OCI-LY1 (cell line): ENCODE measurements at regions not wholly inside any gene's neighbourhood (a gene's known extent, or its start where the extent isn't known, plus 50 kb on each side); places are given as distances from the start of the nearest gene placed in this dataset.

Experiments used
- H2AFZ ChIP-seq: fragments of 200-600 bp; sonication (generic), shearing (Covaris generic); 2 replicates; pipeline ENCODE4 v1.6.0; 2014; ENCODE audit warnings: antibody characterized with exemption, mild to moderate bottlenecking, low read length
- H3F3A ChIP-seq: fragments of 200-600 bp; sonication (generic), shearing (Covaris generic); 2 replicates; pipeline ENCODE4 v1.6.0; 2014; ENCODE audit warnings: mild to moderate bottlenecking, antibody characterized with exemption, low read length, moderate library complexity; ENCODE audit not compliant: insufficient read depth
- H3K27ac ChIP-seq: fragments of 200-600 bp; sonication (generic); 2 replicates; pipeline ENCODE4 v1.5.1; 2014; ENCODE audit warnings: low read length, mixed run types, mild to moderate bottlenecking, low read depth; ENCODE audit not compliant: poor library complexity, severe bottlenecking
- H3K27me3 ChIP-seq: fragments of 200-600 bp; sonication (generic); 2 replicates; pipeline ENCODE4 v1.6.0; 2014; ENCODE audit warnings: antibody characterized with exemption, mild to moderate bottlenecking, low read length, moderate library complexity; ENCODE audit not compliant: insufficient read depth
- H3K36me3 ChIP-seq: fragments of 200-600 bp; sonication (generic); 2 replicates; pipeline ENCODE4 v1.6.1; 2014; ENCODE audit warnings: mild to moderate bottlenecking, antibody characterized with exemption, low read length, moderate library complexity, mixed read lengths; ENCODE audit not compliant: insufficient read depth
- H3K4me1 ChIP-seq: fragments of 200-600 bp; sonication (generic); 2 replicates; pipeline ENCODE4 v1.5.1; 2014; ENCODE audit warnings: mild to moderate bottlenecking, low read length, moderate library complexity; ENCODE audit not compliant: insufficient read depth, severe bottlenecking
- H3K4me2 ChIP-seq: fragments of 200-600 bp; sonication (generic), shearing (Covaris generic); 2 replicates; pipeline ENCODE4 v1.6.1; 2014; ENCODE audit warnings: low read length
- H3K4me3 ChIP-seq: fragments of 200-600 bp; sonication (generic); 2 replicates; pipeline ENCODE4 v1.5.1; 2014; ENCODE audit warnings: low read length, low read depth, mild to moderate bottlenecking, mixed read lengths; ENCODE audit not compliant: poor library complexity, severe bottlenecking
- H3K79me2 ChIP-seq: fragments of 200-600 bp; shearing (Covaris generic); 2 replicates; pipeline ENCODE4 v1.6.1; 2016; ENCODE audit warnings: mixed run types, low read length, mixed read lengths; ENCODE audit not compliant: insufficient read depth
- H3K9ac ChIP-seq: fragments of 200-600 bp; sonication (generic), shearing (Covaris generic); 2 replicates; pipeline ENCODE4 v1.6.1; 2014; ENCODE audit warnings: mild to moderate bottlenecking, low read length, mixed read lengths
- H3K9me2 ChIP-seq: fragments of 200-600 bp; sonication (generic), shearing (Covaris generic); 2 replicates; pipeline ENCODE4 v1.6.1; 2014; ENCODE audit warnings: low read depth, mild to moderate bottlenecking, low read length, mixed read lengths
- H3K9me3 ChIP-seq: fragments of 200-600 bp; shearing (Covaris generic); 2 replicates; pipeline ENCODE4 v1.6.1; 2014; ENCODE audit warnings: low read length, mixed read lengths
- H4K20me1 ChIP-seq: fragments of 200-600 bp; sonication (generic), shearing (Covaris generic); 2 replicates; pipeline ENCODE4 v1.6.0; 2016; ENCODE audit warnings: mild to moderate bottlenecking, low read length; ENCODE audit not compliant: insufficient read depth
- EZH2 ChIP-seq: fragments of 200-600 bp; sonication (generic), shearing (Covaris generic); IDR thresholded peaks from 2 replicates; pipeline ENCODE4 v1.8.0; 2017; ENCODE audit warnings: borderline replicate concordance, mixed run types, mild to moderate bottlenecking, antibody characterized with exemption, low read length, moderate library complexity, mixed read lengths
- TF ChIP-seq, protein P1 (sequence below): fragments of 200-600 bp; sonication (generic), shearing (Covaris generic); IDR thresholded peaks from 2 replicates; pipeline ENCODE4 v1.5.1; 2017; ENCODE audit warnings: mild to moderate bottlenecking, antibody characterized with exemption, low read length, moderate library complexity, mixed read lengths

GRCh38 chr10:126783806-126784557 lies 113.5 kb upstream of the C10orf90 start:
- Histone ChIP-seq H3K79me2 (no peaks in the 10 kb centered on the region), H3K27ac (no peak overlapping the region), H3K9ac (no peak overlapping the region), H3K4me2 (no peak overlapping the region), H3K27me3 (no peaks in the 10 kb centered on the region), H3K9me2 (no peaks in the 10 kb centered on the region), H3K4me1 (no peaks in the 10 kb centered on the region), H3K4me3 (no peak overlapping the region), H2AFZ (no peak overlapping the region), H3K36me3 (no peaks in the 10 kb centered on the region), H3F3A (no peaks in the 10 kb centered on the region), H3K9me3 (no peaks in the 10 kb centered on the region), H4K20me1 (no peaks in the 10 kb centered on the region)
- TF ChIP-seq, protein P1, sequence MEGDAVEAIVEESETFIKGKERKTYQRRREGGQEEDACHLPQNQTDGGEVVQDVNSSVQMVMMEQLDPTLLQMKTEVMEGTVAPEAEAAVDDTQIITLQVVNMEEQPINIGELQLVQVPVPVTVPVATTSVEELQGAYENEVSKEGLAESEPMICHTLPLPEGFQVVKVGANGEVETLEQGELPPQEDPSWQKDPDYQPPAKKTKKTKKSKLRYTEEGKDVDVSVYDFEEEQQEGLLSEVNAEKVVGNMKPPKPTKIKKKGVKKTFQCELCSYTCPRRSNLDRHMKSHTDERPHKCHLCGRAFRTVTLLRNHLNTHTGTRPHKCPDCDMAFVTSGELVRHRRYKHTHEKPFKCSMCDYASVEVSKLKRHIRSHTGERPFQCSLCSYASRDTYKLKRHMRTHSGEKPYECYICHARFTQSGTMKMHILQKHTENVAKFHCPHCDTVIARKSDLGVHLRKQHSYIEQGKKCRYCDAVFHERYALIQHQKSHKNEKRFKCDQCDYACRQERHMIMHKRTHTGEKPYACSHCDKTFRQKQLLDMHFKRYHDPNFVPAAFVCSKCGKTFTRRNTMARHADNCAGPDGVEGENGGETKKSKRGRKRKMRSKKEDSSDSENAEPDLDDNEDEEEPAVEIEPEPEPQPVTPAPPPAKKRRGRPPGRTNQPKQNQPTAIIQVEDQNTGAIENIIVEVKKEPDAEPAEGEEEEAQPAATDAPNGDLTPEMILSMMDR, result no peak
- no peak for TF ChIP-seq EZH2

DNA sequence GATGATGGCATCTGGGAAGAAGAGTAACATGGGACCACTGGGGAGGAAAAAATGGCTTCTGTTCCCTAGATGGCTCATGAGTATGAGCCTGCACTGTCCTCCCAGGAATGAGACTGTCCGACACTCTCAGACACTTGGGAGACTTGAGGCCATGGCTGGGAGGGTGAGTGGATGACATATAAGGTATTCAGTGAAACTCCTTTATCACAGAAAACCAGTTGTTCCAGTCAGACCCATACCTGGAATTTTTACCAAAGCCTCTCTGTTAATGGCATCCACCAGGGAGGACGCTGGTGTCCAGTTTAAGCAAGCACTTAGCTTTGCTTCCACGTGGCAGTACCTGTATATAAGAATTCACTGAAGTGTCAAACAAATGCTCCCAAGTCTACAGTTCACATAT lies 116.7 kb upstream of the C10orf90 start:
- Histone ChIP-seq H4K20me1 (no peaks in the 10 kb centered on the region), H3K9me2 (no peaks in the 10 kb centered on the region), H3K9me3 (no peaks in the 10 kb centered on the region), H2AFZ (no peak overlapping the region), H3K9ac (no peak overlapping the region), H3K4me2 (no peak overlapping the region), H3K36me3 (no peaks in the 10 kb centered on the region), H3K27ac (no peak overlapping the region), H3K4me1 (no peaks in the 10 kb centered on the region), H3K79me2 (no peaks in the 10 kb centered on the region), H3F3A (no peaks in the 10 kb centered on the region), H3K27me3 (no peaks in the 10 kb centered on the region), H3K4me3 (no peak overlapping the region)
- no peak for TF ChIP-seq EZH2
- TF ChIP-seq, protein P1, result no peak

- Histone ChIP-seq H3K36me3 (no peaks in the 10 kb centered on the region), H2AFZ (no peak overlapping the region), H3K27ac (no peak overlapping the region), H4K20me1 (no peaks in the 10 kb centered on the region), H3K4me1 (no peaks in the 10 kb centered on the region), H3F3A (no peaks in the 10 kb centered on the region), H3K79me2 (no peaks in the 10 kb centered on the region), H3K4me2 (no peak overlapping the region), H3K9me2 (no peaks in the 10 kb centered on the region), H3K9me3 (no peaks in the 10 kb centered on the region), H3K27me3 (no peaks in the 10 kb centered on the region), H3K4me3 (no peak overlapping the region), H3K9ac (no peak overlapping the region)
- TF ChIP-seq, protein P1, result no peak
- no peak for TF ChIP-seq EZH2
Observed at GRCh38 chr10:126795318-126795717, 109.9 kb upstream of the DOCK1 start.
